B cell (primary cell): ENCODE measurements at regions not wholly inside any gene's neighbourhood (a gene's known extent, or its start where the extent isn't known, plus 50 kb on each side); places are given as distances from the start of the nearest gene placed in this dataset.

Experiments
- EZH2 ChIP-seq: IDR thresholded peaks from 2 replicates; pipeline ENCODE4 v1.6.1; 2012; ENCODE audit warnings: borderline replicate concordance, low read depth, mild to moderate bottlenecking, moderate library complexity, low read length; ENCODE audit not compliant: insufficient read depth, poor library complexity, severe bottlenecking
- TF ChIP-seq, protein P1 (sequence below): fragments of 200-600 bp; IDR thresholded peaks from one replicate; pipeline ENCODE4 v1.8.0; 2022; ENCODE audit warnings: antibody characterized with exemption, mild to moderate bottlenecking

DNA sequence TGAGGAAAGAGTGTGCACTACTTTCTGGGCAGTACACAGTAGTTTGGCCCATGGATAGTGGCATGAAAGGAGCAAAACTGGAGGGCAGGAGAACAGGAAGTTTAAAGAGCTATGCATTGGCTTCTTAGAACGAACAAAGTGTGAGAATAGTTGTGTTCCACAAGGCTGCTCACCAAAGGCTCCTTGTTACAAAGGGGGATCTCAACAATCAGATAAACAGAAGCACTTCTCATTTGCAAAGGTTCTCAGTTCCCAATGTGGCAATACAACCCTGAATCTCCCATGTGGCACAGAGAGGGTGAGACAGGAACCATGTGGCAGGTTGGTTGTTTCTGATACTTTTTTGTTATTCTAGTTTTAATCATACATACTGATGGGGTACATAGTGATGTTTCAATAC, 158.4 kb downstream of the CARTPT start:
- TF ChIP-seq, protein P1, sequence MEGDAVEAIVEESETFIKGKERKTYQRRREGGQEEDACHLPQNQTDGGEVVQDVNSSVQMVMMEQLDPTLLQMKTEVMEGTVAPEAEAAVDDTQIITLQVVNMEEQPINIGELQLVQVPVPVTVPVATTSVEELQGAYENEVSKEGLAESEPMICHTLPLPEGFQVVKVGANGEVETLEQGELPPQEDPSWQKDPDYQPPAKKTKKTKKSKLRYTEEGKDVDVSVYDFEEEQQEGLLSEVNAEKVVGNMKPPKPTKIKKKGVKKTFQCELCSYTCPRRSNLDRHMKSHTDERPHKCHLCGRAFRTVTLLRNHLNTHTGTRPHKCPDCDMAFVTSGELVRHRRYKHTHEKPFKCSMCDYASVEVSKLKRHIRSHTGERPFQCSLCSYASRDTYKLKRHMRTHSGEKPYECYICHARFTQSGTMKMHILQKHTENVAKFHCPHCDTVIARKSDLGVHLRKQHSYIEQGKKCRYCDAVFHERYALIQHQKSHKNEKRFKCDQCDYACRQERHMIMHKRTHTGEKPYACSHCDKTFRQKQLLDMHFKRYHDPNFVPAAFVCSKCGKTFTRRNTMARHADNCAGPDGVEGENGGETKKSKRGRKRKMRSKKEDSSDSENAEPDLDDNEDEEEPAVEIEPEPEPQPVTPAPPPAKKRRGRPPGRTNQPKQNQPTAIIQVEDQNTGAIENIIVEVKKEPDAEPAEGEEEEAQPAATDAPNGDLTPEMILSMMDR: no peak
- TF ChIP-seq EZH2: no peak
